GM12878 (cell line): ENCODE measurements at regions not wholly inside any gene's neighbourhood (a gene's known extent, or its start where the extent isn't known, plus 50 kb on each side); places are given as distances from the start of the nearest gene placed in this dataset.

Experiments
- ATAC-seq: fragments of 200-7000 bp; cut with Tn5 transposase; 3 replicates; pipeline ENCODE4 v1.9.1; 2020; ENCODE audit warnings: mild to moderate bottlenecking, moderate library complexity
- BruUV-seq: library from RNA; stranded (reverse); fragments of 400-500 nt; replicated peaks from 2 replicates; lab custom pipeline; 2021; lab: Mats Ljungman, UMichigan
- CTCF ChIA-PET: fragments of 300-600 bp; sonication (Branson Sonifier 250); formaldehyde crosslinking; extraction: SDS; loops from one replicate; lab custom pipeline; 2021; ENCODE audit warnings: inconsistent platforms; lab: Yijun Ruan, JAX
- POLR2A ChIA-PET: fragments of 350-600 bp; formaldehyde crosslinking; extraction: SDS; loops from one replicate; lab custom pipeline; 2021; ENCODE audit warnings: inconsistent platforms; lab: Charles Lee
- RAD21 ChIA-PET: fragments of 300-600 bp; sonication (Branson Sonifier 250); formaldehyde crosslinking; loops from one replicate; lab custom pipeline; 2023; ENCODE audit warnings: antibody characterized with exemption; ENCODE audit not compliant: unreplicated experiment; lab: Charles Lee
- SMC1A ChIA-PET: fragments of 300-600 bp; sonication (Branson Sonifier 250); formaldehyde crosslinking; loops from one replicate; lab custom pipeline; 2023; ENCODE audit not compliant: unreplicated experiment, uncharacterized antibody; lab: Charles Lee
- DNase-seq: peaks from one replicate; pipeline ENCODE4 v3.0.0-alpha.2; 2011; ENCODE audit warnings: low read depth, low spot score
- FAIRE-seq: peaks from 3 replicates; lab custom pipeline; 2011; peaks lifted over from hg19 to GRCh38; lab: Jason Lieb, UNC
- H2AFZ ChIP-seq: 2 replicates; pipeline ENCODE4 v1.6.0; 2011; ENCODE audit warnings: low read depth, low read length, control low read depth; ENCODE audit not compliant: control insufficient read depth
- H3K27ac ChIP-seq: 2 replicates; pipeline ENCODE4 v1.5.1; 2011; ENCODE audit warnings: control low read depth; ENCODE audit not compliant: control insufficient read depth, insufficient read depth
- H3K27me3 ChIP-seq, 2 experiments: replicated peaks in 1 of 2; 2 replicates each; pipeline versions ENCODE4 v1.6.0 to v1.6.1; 2011; ENCODE audit warnings: low read length in 1 of 2; ENCODE audit not compliant: control insufficient read depth in 2 of 2, insufficient read depth in 2 of 2
- H3K36me3 ChIP-seq, 2 experiments: 2 replicates each; pipeline ENCODE4 v1.5.1; 2011; ENCODE audit warnings: low read length in 1 of 2; ENCODE audit not compliant: control insufficient read depth in 2 of 2, insufficient read depth in 2 of 2
- H3K4me1 ChIP-seq: 2 replicates; pipeline ENCODE4 v1.6.1; 2011; ENCODE audit warnings: mild to moderate bottlenecking, low read length, moderate library complexity, mixed read lengths; ENCODE audit not compliant: control insufficient read depth, insufficient read depth
- H3K4me2 ChIP-seq: 2 replicates; pipeline ENCODE4 v1.6.0; 2011; ENCODE audit warnings: control low read depth; ENCODE audit not compliant: control insufficient read depth, insufficient read depth
- H3K4me3 ChIP-seq: fragments of 200-600 bp; sonication (generic); 2 replicates; pipeline ENCODE4 v1.5.1; 2016
- H3K79me2 ChIP-seq: 2 replicates; pipeline ENCODE4 v1.6.0; 2011; ENCODE audit warnings: low read length; ENCODE audit not compliant: control insufficient read depth, insufficient read depth
- H3K9ac ChIP-seq: 2 replicates; pipeline ENCODE4 v1.8.0; 2011; ENCODE audit warnings: low read length, control low read depth, mixed read lengths; ENCODE audit not compliant: control insufficient read depth, insufficient read depth
- H3K9me3 ChIP-seq: replicated peaks from 3 replicates; pipeline ENCODE4 v1.5.1; 2011; ENCODE audit warnings: mild to moderate bottlenecking, low read length; ENCODE audit not compliant: control insufficient read depth, insufficient read depth
- H4K20me1 ChIP-seq: 2 replicates; pipeline ENCODE4 v1.6.0; 2011; ENCODE audit not compliant: control insufficient read depth, insufficient read depth
- BMI1 ChIP-seq: fragments of 450-650 bp; IDR thresholded peaks from 2 replicates; pipeline ENCODE4 v1.6.1; 2016; ENCODE audit warnings: mild to moderate bottlenecking, moderate library complexity, borderline replicate concordance
- CHD2 ChIP-seq: IDR thresholded peaks from 2 replicates; pipeline ENCODE4 v1.6.1; 2011; ENCODE audit warnings: low read depth, low read length, improper control_type of control experiment, borderline replicate concordance
- CREM ChIP-seq: IDR thresholded peaks from 2 replicates; pipeline ENCODE4 v1.6.1; 2014; ENCODE audit warnings: antibody characterized with exemption, low read depth
- EED ChIP-seq: sonication (generic); IDR thresholded peaks from 2 replicates; pipeline ENCODE4 v1.6.1; 2016; ENCODE audit warnings: antibody characterized with exemption, low read depth
- FOS ChIP-seq: IDR thresholded peaks from 3 replicates; pipeline ENCODE4 v1.6.1; 2011; ENCODE audit warnings: borderline replicate concordance; ENCODE audit not compliant: insufficient read length; ENCODE audit errors: extremely low read depth
- FOXK2 ChIP-seq: fragments of 450-650 bp; IDR thresholded peaks from 2 replicates; pipeline ENCODE4 v1.6.1; 2017; ENCODE audit warnings: mild to moderate bottlenecking, moderate library complexity
- IKZF1 ChIP-seq: fragments of 450-650 bp; conservative IDR thresholded peaks from 2 replicates; pipeline ENCODE4 v1.6.1; 2017; ENCODE audit warnings: antibody characterized with exemption, mild to moderate bottlenecking
- IRF4 ChIP-seq: IDR thresholded peaks from 2 replicates; pipeline ENCODE4 v1.6.1; 2011; ENCODE audit warnings: low read depth, low read length
- JUNB ChIP-seq: IDR thresholded peaks from 2 replicates; pipeline ENCODE4 v1.6.1; 2016; ENCODE audit warnings: antibody characterized with exemption, mild to moderate bottlenecking
- MXI1 ChIP-seq: fragments of 150-350 bp; IDR thresholded peaks from 2 replicates; pipeline ENCODE4 v1.6.1; 2011; ENCODE audit warnings: low read depth, mild to moderate bottlenecking, inconsistent platforms, low read length, improper control_type of control experiment
- NBN ChIP-seq: fragments of 450-650 bp; IDR thresholded peaks from 2 replicates; pipeline ENCODE4 v1.6.1; 2016
- NFYA ChIP-seq: IDR thresholded peaks from 2 replicates; pipeline ENCODE4 v1.6.1; 2011; ENCODE audit warnings: low read depth, mild to moderate bottlenecking, low read length, improper control_type of control experiment, borderline replicate concordance
- RUNX3 ChIP-seq: IDR thresholded peaks from 2 replicates; pipeline ENCODE4 v1.6.1; 2012; ENCODE audit warnings: low read length, inconsistent platforms
- STAT1 ChIP-seq: fragments of 450-650 bp; conservative IDR thresholded peaks from 2 replicates; pipeline ENCODE4 v1.6.1; 2014; ENCODE audit warnings: antibody characterized with exemption, mild to moderate bottlenecking
- TBL1XR1 ChIP-seq: IDR thresholded peaks from 2 replicates; pipeline ENCODE4 v1.6.1; 2012; ENCODE audit warnings: low read depth, low read length, improper control_type of control experiment
- ZNF207 ChIP-seq: fragments of 450-650 bp; IDR thresholded peaks from 2 replicates; pipeline ENCODE4 v1.6.1; 2014; ENCODE audit warnings: antibody characterized with exemption, mild to moderate bottlenecking, borderline replicate concordance
- ZZZ3 ChIP-seq: IDR thresholded peaks from 2 replicates; pipeline ENCODE4 v1.6.1; 2011; ENCODE audit warnings: low read depth; ENCODE audit not compliant: control insufficient read depth, insufficient read length
- WGBS: methylation state at CpG from one replicate; pipeline ENCODE4 v1.1.6; 2016; ENCODE audit warnings: low lambda C conversion rate; ENCODE audit not compliant: insufficient replicate concordance, insufficient coverage; ENCODE audit errors: missing lambda C conversion rate; 5-methylcytosine and 5-hydroxymethylcytosine counted together
- in situ Hi-C: fragments of 300-500 bp; cut with MboI; formaldehyde crosslinking; loops from 9 replicates; pipeline ENCODE4 v1.14.3; 2018; ENCODE audit warnings: mixed read lengths
- intact Hi-C: fragments of 100-400 bp; cut with micrococcal nuclease; formaldehyde crosslinking; loops from one replicate; pipeline ENCODE4 v1.14.2; 2022; ENCODE audit not compliant: unreplicated experiment
- TF ChIP-seq, protein P1 (sequence below): fragments of 450-650 bp; IDR thresholded peaks from 2 replicates; pipeline ENCODE4 v1.6.1; 2017; ENCODE audit warnings: borderline replicate concordance
- TF ChIP-seq, protein P2 (sequence below): fragments of 150-350 bp; IDR thresholded peaks from 2 replicates; pipeline ENCODE4 v1.6.1; 2014; ENCODE audit warnings: mild to moderate bottlenecking, low read depth, low read length
- TF ChIP-seq, protein P3 (sequence below): fragments of 450-650 bp; IDR thresholded peaks from 2 replicates; pipeline ENCODE4 v1.6.1; 2016; ENCODE audit warnings: mild to moderate bottlenecking, moderate library complexity, borderline replicate concordance

DNA sequence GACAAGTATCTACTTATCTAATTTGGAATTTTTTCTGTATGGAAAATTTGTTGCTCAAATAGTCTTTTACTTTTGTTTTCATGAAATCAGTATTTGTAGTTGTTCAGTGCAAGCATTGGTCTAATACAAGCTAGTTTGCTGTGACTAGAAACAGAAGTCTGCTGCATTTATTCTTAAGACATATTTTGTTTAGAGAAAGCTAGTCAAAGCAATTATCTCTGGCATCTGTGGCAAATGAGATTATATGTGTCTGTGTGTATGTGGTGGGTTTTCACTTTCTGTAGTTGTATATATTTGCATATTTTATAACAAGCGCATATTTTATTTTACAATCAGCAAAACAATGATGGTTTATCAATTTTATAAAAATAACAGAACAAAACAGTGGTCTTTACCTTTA lies 96.0 kb upstream of the SIAH1 start (continued):
- TF ChIP-seq, protein P1, sequence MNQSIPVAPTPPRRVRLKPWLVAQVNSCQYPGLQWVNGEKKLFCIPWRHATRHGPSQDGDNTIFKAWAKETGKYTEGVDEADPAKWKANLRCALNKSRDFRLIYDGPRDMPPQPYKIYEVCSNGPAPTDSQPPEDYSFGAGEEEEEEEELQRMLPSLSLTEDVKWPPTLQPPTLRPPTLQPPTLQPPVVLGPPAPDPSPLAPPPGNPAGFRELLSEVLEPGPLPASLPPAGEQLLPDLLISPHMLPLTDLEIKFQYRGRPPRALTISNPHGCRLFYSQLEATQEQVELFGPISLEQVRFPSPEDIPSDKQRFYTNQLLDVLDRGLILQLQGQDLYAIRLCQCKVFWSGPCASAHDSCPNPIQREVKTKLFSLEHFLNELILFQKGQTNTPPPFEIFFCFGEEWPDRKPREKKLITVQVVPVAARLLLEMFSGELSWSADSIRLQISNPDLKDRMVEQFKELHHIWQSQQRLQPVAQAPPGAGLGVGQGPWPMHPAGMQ = no peak
- TF ChIP-seq, protein P2, sequence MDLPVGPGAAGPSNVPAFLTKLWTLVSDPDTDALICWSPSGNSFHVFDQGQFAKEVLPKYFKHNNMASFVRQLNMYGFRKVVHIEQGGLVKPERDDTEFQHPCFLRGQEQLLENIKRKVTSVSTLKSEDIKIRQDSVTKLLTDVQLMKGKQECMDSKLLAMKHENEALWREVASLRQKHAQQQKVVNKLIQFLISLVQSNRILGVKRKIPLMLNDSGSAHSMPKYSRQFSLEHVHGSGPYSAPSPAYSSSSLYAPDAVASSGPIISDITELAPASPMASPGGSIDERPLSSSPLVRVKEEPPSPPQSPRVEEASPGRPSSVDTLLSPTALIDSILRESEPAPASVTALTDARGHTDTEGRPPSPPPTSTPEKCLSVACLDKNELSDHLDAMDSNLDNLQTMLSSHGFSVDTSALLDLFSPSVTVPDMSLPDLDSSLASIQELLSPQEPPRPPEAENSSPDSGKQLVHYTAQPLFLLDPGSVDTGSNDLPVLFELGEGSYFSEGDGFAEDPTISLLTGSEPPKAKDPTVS = no peak
- TF ChIP-seq RUNX3 (no peak), NFYA (no peak), BMI1 (no peak), FOXK2 (no peak), CREM (no peak), TBL1XR1 (no peak), IKZF1 (no peak)
- TF ChIP-seq, all 136 proteins: peak for 0

DNA sequence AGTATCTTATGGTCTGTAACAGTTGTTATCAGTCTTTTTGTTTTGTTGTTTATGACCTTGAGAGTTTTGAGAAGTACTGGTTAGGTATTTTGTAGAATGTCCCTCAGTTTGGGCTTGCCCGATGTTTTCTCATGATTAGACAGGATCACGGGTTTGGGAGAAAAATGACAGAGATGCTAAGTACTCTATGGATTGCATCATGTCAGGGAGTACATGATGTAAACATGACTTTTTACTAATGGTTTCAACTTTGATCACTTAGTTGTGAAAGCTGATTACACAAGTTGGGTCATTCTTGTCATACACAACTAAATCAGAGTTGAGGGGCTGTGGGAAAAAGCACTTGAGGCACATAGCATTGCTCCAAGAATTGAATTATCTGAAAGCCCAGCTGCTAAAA lies 94.7 kb upstream of the SIAH1 start:
- BruUV-seq = no TSS peak
- H4K20me1 ChIP-seq = no peaks in the 10 kb centered on the region
- ChIA-PET RAD21 (interaction anchor here (1.8 kb wide), 1 partner anchor 15 kb away, joined by 4 read pairs; no protein-coding TSS in a partner anchor), POLR2A (no interaction called here), SMC1A (interaction anchor here (0.6 to 2.0 kb wide), 3 partner anchors 10 to 125 kb away, joined by 3 to 6 read pairs (median 5); no protein-coding TSS in a partner anchor), CTCF (interaction anchor here (1.0 kb wide), 1 partner anchor 143 kb away, joined by 3 read pairs; no protein-coding TSS in a partner anchor)
- no peak overlapping the region for H3K27ac ChIP-seq
- no peak overlapping the region for H3K9ac ChIP-seq
- H3K4me2 ChIP-seq = no peak overlapping the region
- WGBS = 50% methylated on average over 2 of the region's 2 CpGs
- H3K4me3 ChIP-seq = no peak overlapping the region
- no peaks in the 10 kb centered on the region for H3K27me3 ChIP-seq
- H3K79me2 ChIP-seq = no peaks in the 10 kb centered on the region
- in situ Hi-C loops = no loop called here
- no peaks in the 10 kb centered on the region for H3K9me3 ChIP-seq
- FAIRE-seq = no peak
- no peak for ATAC-seq
- H3K4me1 ChIP-seq = no peaks in the 10 kb centered on the region
- no peaks in the 10 kb centered on the region for H3K36me3 ChIP-seq
- H2AFZ ChIP-seq = no peak overlapping the region
- intact Hi-C loops = no loop called here
- no peak for DNase-seq
- TF ChIP-seq ZZZ3 (no peak), RUNX3 (no peak), EED (no peak), JUNB (no peak), MXI1 (no peak), NBN (no peak), IRF4 (no peak), FOS (no peak), ZNF207 (no peak), STAT1 (no peak), CHD2 (no peak)
- TF ChIP-seq, protein P3, sequence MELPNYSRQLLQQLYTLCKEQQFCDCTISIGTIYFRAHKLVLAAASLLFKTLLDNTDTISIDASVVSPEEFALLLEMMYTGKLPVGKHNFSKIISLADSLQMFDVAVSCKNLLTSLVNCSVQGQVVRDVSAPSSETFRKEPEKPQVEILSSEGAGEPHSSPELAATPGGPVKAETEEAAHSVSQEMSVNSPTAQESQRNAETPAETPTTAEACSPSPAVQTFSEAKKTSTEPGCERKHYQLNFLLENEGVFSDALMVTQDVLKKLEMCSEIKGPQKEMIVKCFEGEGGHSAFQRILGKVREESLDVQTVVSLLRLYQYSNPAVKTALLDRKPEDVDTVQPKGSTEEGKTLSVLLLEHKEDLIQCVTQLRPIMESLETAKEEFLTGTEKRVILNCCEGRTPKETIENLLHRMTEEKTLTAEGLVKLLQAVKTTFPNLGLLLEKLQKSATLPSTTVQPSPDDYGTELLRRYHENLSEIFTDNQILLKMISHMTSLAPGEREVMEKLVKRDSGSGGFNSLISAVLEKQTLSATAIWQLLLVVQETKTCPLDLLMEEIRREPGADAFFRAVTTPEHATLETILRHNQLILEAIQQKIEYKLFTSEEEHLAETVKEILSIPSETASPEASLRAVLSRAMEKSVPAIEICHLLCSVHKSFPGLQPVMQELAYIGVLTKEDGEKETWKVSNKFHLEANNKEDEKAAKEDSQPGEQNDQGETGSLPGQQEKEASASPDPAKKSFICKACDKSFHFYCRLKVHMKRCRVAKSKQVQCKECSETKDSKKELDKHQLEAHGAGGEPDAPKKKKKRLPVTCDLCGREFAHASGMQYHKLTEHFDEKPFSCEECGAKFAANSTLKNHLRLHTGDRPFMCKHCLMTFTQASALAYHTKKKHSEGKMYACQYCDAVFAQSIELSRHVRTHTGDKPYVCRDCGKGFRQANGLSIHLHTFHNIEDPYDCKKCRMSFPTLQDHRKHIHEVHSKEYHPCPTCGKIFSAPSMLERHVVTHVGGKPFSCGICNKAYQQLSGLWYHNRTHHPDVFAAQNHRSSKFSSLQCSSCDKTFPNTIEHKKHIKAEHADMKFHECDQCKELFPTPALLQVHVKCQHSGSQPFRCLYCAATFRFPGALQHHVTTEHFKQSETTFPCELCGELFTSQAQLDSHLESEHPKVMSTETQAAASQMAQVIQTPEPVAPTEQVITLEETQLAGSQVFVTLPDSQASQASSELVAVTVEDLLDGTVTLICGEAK = no peak
